ENCODE measurements at regions not wholly inside any gene's neighbourhood (a gene's known extent, or its start where the extent isn't known, plus 50 kb on each side); places are given as distances from the start of the nearest gene placed in this dataset.

DNA sequence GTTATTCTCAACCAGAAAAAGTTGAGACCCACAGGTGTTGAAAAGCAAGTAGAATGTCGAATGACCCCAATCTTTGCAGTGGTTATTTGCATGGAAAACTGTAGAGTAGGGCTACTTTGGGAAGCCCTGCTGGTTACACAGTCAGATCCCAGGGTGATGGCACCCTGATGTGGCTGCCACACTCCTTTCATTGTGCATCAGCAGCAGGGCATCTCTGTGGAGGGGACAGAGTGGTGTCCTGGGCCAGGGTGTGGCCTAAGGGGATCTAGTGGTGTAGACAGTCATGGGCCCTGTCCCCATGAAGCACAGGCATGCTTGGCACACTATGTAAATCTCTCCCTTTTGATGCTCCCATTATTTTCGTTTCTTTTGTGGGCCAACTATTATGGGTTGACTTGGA is 199.4 kb upstream of the NAV2 start:
- ATAC-seq, result no peak
- TF ChIP-seq ESRRG (CRISPR knock-in tag; IDR thresholded peaks at IDR 0.05), result no peak
- no peak for TF ChIP-seq BACH2 (CRISPR knock-in tag; IDR thresholded peaks at IDR 0.05; ENCODE audit: borderline replicate concordance)
- no peak for TF ChIP-seq GLIS3 (CRISPR knock-in tag; IDR thresholded peaks at IDR 0.05)
- TF ChIP-seq, protein P1, sequence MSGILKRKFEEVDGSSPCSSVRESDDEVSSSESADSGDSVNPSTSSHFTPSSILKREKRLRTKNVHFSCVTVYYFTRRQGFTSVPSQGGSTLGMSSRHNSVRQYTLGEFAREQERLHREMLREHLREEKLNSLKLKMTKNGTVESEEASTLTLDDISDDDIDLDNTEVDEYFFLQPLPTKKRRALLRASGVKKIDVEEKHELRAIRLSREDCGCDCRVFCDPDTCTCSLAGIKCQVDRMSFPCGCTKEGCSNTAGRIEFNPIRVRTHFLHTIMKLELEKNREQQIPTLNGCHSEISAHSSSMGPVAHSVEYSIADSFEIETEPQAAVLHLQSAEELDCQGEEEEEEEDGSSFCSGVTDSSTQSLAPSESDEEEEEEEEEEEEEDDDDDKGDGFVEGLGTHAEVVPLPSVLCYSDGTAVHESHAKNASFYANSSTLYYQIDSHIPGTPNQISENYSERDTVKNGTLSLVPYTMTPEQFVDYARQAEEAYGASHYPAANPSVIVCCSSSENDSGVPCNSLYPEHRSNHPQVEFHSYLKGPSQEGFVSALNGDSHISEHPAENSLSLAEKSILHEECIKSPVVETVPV (CRISPR knock-in tag; IDR thresholded peaks at IDR 0.05), result no peak
- TF ChIP-seq OSR1 (CRISPR knock-in tag; IDR thresholded peaks at IDR 0.05), result no peak
- TF ChIP-seq ISL1 (CRISPR knock-in tag; IDR thresholded peaks at IDR 0.05), result no peak
- no peak for TF ChIP-seq CSDC2 (CRISPR knock-in tag; IDR thresholded peaks at IDR 0.05)
- TF ChIP-seq, protein P2, sequence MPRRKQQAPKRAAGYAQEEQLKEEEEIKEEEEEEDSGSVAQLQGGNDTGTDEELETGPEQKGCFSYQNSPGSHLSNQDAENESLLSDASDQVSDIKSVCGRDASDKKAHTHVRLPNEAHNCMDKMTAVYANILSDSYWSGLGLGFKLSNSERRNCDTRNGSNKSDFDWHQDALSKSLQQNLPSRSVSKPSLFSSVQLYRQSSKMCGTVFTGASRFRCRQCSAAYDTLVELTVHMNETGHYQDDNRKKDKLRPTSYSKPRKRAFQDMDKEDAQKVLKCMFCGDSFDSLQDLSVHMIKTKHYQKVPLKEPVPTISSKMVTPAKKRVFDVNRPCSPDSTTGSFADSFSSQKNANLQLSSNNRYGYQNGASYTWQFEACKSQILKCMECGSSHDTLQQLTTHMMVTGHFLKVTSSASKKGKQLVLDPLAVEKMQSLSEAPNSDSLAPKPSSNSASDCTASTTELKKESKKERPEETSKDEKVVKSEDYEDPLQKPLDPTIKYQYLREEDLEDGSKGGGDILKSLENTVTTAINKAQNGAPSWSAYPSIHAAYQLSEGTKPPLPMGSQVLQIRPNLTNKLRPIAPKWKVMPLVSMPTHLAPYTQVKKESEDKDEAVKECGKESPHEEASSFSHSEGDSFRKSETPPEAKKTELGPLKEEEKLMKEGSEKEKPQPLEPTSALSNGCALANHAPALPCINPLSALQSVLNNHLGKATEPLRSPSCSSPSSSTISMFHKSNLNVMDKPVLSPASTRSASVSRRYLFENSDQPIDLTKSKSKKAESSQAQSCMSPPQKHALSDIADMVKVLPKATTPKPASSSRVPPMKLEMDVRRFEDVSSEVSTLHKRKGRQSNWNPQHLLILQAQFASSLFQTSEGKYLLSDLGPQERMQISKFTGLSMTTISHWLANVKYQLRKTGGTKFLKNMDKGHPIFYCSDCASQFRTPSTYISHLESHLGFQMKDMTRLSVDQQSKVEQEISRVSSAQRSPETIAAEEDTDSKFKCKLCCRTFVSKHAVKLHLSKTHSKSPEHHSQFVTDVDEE (CRISPR knock-in tag; IDR thresholded peaks at IDR 0.05), result no peak
- TF ChIP-seq ARNTL (CRISPR knock-in tag; IDR thresholded peaks at IDR 0.05; ENCODE audit: borderline replicate concordance, low read depth), result no peak
- no peak for TF ChIP-seq RARB (CRISPR knock-in tag; IDR thresholded peaks at IDR 0.05)
- TF ChIP-seq ZNF70 (CRISPR knock-in tag; IDR thresholded peaks at IDR 0.05), result no peak
- TF ChIP-seq ZFP3 (CRISPR knock-in tag; IDR thresholded peaks at IDR 0.05), result no peak
- TF ChIP-seq SNAI2 (CRISPR knock-in tag; IDR thresholded peaks at IDR 0.05), result no peak
- no peak for TF ChIP-seq ZC3H10 (CRISPR knock-in tag; IDR thresholded peaks at IDR 0.05)

DNA sequence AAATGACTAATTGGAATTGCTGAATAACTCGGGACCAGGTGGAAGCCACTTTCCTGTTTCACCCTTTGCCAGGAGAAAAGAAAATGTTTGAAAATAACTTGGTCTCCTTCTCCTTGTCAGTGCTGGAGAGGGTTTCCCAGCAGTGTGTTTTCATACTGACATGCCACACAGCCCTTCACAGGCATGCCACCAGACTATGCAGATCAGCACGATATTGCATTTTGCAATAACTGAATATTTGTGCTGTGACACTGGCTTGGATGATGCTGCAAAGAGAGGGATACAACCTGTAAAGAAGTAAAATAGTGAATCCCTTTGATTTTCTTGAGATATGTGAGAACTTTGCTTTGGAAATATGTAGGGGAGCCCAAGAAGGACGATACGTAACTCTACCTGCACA is 200.0 kb upstream of the NAV2 start:
- ATAC-seq, result no peak
- TF ChIP-seq TCF4 (CRISPR knock-in tag; IDR thresholded peaks at IDR 0.05; ENCODE audit: borderline replicate concordance) (no peak), GLIS3 (CRISPR knock-in tag; IDR thresholded peaks at IDR 0.05) (no peak), ISL1 (CRISPR knock-in tag; IDR thresholded peaks at IDR 0.05) (no peak), TOX (CRISPR knock-in tag; IDR thresholded peaks at IDR 0.05; ENCODE audit: borderline replicate concordance) (no peak), CSDC2 (CRISPR knock-in tag; IDR thresholded peaks at IDR 0.05) (no peak), ARNTL (CRISPR knock-in tag; IDR thresholded peaks at IDR 0.05; ENCODE audit: borderline replicate concordance, low read depth) (no peak), BACH2 (CRISPR knock-in tag; IDR thresholded peaks at IDR 0.05; ENCODE audit: borderline replicate concordance) (no peak), ESRRG (CRISPR knock-in tag; IDR thresholded peaks at IDR 0.05) (no peak), PPARA (CRISPR knock-in tag; IDR thresholded peaks at IDR 0.05; ENCODE audit: borderline replicate concordance) (no peak), SNAI2 (CRISPR knock-in tag; IDR thresholded peaks at IDR 0.05) (no peak)
- TF ChIP-seq, protein P2 (CRISPR knock-in tag; IDR thresholded peaks at IDR 0.05), result no peak
- TF ChIP-seq, protein P3, sequence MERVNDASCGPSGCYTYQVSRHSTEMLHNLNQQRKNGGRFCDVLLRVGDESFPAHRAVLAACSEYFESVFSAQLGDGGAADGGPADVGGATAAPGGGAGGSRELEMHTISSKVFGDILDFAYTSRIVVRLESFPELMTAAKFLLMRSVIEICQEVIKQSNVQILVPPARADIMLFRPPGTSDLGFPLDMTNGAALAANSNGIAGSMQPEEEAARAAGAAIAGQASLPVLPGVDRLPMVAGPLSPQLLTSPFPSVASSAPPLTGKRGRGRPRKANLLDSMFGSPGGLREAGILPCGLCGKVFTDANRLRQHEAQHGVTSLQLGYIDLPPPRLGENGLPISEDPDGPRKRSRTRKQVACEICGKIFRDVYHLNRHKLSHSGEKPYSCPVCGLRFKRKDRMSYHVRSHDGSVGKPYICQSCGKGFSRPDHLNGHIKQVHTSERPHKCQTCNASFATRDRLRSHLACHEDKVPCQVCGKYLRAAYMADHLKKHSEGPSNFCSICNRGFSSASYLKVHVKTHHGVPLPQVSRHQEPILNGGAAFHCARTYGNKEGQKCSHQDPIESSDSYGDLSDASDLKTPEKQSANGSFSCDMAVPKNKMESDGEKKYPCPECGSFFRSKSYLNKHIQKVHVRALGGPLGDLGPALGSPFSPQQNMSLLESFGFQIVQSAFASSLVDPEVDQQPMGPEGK (CRISPR knock-in tag; IDR thresholded peaks at IDR 0.05; ENCODE audit: borderline replicate concordance), result no peak

DNA sequence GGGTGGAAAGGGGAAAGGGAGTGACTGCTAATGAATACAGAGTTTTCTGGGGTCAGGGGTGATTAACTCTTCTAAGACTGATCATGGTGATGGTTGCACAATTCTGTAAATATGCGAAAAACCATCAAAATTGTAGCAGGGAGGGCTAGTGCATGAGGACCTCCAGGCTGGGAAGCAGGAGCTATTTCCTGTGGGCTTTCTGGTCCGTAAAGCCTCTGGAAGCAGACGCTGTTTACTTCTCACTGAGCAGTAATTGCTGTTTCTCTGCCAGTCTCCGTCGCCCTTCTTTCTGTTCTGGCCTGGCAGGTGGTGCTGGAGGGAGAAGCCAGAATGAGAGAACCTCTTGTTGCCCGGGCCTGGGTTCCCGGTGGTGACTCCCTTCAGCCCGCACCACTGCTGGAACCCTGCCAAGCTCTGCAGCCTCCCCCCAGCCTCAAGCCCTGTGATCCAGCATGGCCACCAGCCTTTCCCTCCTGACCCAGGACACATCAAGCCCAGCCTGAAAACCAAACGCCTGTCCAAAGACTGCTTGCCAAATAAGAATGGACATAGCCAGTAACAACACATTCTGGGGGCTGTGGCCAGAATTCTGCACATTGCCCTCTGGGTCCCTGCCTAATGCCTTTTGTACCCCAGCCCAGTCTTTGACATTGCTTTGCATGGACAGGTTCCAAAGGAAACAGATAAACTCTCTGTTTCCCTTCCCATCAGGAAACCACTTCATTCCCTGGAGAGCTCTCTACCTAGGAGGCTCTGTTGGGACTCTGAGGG is 201.0 kb upstream of the NAV2 start:
- no peak for ATAC-seq
- TF ChIP-seq ZFP30 (CRISPR knock-in tag; IDR thresholded peaks at IDR 0.05) (no peak), SNAI2 (CRISPR knock-in tag; IDR thresholded peaks at IDR 0.05) (no peak), OSR1 (CRISPR knock-in tag; IDR thresholded peaks at IDR 0.05) (no peak), ZNF565 (CRISPR knock-in tag; conservative IDR thresholded peaks at IDR 0.05; ENCODE audit: low read depth) (no peak), CSDC2 (CRISPR knock-in tag; IDR thresholded peaks at IDR 0.05) (no peak), PPARA (CRISPR knock-in tag; IDR thresholded peaks at IDR 0.05; ENCODE audit: borderline replicate concordance) (no peak), TOX (CRISPR knock-in tag; IDR thresholded peaks at IDR 0.05; ENCODE audit: borderline replicate concordance) (no peak), GLIS3 (CRISPR knock-in tag; IDR thresholded peaks at IDR 0.05) (no peak)
- TF ChIP-seq, protein P4, sequence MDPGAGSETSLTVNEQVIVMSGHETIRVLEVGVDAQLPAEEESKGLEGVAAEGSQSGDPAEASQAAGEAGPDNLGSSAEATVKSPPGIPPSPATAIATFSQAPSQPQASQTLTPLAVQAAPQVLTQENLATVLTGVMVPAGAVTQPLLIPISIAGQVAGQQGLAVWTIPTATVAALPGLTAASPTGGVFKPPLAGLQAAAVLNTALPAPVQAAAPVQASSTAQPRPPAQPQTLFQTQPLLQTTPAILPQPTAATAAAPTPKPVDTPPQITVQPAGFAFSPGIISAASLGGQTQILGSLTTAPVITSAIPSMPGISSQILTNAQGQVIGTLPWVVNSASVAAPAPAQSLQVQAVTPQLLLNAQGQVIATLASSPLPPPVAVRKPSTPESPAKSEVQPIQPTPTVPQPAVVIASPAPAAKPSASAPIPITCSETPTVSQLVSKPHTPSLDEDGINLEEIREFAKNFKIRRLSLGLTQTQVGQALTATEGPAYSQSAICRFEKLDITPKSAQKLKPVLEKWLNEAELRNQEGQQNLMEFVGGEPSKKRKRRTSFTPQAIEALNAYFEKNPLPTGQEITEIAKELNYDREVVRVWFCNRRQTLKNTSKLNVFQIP (CRISPR knock-in tag; IDR thresholded peaks at IDR 0.05; ENCODE audit: borderline replicate concordance, low read depth), result no peak
